Ammon's horn (tissue), 1 donor: ENCODE measurements at regions not wholly inside any gene's neighbourhood (a gene's known extent, or its start where the extent isn't known, plus 50 kb on each side); places are given as distances from the start of the nearest gene placed in this dataset.
A peak's percentile ranks its signal among the peaks of the same experiment; 100 is the strongest.

Experiments used
- DNase-seq: peaks from one replicate; pipeline ENCODE4 v3.0.0-alpha.2; 2016; ENCODE audit warnings: low spot score

DNA sequence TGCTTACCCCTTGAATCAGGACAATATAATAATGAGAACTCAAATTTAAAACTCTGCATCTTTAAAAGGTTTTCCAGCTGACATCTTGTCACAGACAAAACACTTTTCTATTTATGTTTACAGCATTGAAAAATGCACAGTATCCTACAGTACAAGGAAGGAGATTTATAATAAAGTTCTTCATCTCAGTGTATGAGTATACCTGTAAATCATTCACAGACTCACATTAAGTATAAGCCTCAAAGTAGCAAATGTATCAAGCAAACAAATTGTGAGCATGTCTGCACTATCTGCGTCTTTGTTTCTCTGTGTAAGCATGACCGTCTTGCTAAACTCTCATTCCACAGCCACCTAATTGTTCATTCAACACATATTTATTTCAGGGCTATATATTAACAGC lies 52.8 kb downstream of the PPP1R2C start:
- no peak for DNase-seq

DNA sequence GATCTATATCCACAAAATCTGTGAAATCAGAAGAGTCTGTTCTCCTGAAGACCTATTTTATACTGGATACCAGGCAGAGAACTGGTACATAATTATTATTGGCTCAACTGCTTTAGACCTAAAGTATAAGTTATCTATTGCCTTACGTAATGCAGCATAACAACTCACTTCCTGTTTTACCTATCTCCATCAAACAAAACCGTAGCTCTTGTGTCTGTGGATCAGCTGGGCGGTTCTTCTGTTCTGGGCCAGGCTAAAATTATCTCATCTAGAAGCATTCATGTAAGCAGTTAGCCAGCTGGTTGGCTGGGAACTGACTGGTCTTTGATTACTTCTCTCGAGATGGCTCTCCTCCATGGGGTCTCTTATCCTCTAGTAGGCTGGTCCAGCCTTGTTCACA lies 57.8 kb downstream of the PPP1R2C start:
- no peak for DNase-seq

DNA sequence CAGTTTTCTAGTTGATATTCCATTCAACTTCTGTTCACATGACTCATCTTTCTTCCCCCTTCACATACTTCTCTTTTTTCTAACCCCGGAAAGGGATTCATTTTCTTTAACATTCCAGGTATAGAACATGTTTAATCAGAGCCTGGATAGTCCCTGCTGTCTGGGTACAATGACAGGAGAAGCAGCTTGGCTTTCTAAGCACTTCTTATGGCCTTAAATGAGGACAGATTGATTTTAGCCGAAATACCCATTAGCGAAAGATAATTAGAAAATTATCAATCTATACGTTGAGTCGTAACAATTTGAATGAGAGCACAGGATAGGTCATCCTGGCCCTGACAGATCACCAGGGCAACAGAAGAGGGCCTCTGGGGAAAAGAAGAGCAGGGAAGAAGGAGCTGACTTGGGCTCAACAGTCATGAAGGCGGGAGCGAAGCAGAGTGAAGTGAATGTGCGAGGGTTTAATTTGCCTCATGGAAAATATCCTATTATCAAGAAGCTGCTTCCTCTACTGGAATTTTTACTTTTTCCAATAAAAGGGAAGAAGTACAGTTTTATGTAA lies 62.2 kb downstream of the PPP1R2C start:
- DNase-seq: no peak

DNA sequence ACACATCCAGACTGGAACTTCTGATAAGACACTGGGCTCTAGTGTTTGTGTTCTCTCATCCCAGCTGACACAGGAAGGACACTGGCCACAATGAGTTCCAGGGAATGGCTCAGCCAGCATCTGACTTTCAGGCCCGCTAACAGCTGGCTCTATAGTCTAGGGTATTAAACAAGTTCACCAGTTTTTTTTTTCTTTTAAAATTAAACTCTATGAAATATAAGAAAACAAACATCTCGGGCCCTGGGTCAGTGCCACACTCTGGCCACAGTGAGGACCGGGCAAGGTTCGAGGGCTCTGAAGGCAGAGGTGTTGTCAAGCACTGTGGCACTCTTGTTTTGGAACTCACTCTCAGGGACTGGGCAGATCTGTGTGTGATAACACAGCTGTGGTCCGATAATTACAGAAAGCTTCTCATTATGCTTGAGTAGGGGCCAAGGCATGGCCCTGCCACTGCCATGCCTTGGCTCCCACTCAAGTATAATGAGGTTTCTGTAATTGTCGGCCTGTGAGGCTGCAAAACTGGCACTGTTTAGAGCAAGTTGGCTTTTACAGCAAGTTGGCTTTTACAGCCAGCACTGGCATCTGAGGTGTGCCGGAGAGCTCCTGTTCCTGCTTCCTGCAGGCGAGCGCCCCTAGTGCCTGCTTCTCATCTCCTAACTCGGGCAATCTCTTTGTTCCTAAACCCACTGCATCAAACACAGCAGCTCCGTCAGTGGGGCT lies 62.8 kb downstream of the PPP1R2C start:
- peak; percentile 86 for DNase-seq

DNA sequence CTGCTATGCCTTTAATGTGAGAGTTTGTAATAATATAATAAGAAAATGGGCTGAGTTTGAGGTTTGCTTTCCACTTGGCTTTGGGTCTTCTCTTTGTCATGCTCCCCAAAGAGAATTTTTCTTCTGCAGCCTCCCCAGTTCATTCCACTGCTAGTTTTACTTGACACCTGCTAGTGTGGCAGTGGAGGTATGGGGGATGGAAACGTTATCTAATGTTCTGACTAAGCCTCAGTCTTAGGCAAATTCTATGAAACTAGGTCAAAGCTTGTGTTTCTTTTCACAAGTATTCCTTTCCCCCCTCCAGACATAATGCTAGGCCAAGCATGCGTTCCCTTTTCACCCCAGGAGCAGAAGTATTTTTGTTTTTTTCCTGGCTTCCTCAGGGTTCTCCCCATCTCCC lies 67.5 kb downstream of the PPP1R2C start:
- no peak for DNase-seq

DNA sequence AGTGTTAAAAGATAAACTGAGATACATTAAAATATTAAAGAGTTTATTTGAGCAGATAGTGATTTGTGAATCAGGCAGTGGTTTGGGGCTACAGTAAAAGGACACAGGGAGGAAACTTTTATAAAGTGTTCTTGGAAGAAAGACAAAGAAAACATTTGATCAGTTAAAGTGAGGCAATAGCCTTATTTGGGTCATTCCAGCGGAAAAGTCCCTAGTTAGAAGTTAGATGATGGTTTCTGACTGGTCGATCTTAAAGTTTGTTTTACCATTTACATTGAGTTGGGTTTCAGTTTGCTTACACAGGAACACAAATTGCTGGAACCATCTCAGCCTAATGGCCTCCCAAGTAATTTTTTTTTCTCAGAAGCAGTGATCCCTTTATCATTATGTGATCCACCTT lies 69.7 kb downstream of the PPP1R2C start:
- no peak for DNase-seq

DNA sequence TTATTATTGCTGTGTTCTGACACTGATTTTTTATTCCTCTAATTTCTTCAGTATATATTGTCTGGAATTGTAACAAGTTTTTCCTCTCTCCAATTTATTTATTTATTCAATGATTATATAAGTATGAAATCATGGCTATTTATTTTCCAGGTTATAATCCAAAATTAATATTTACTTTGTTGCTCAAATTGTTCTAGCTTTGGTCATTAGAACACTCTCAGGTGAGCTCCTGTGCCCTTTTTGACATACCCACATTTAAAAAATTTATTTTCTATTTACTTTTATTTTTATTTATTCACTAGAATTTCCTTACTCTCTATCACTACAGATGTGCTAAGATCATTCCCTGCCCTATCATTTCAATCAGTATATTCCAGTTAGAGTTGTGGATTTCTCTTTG lies 70.2 kb downstream of the PPP1R2C start:
- DNase-seq: no peak

DNA sequence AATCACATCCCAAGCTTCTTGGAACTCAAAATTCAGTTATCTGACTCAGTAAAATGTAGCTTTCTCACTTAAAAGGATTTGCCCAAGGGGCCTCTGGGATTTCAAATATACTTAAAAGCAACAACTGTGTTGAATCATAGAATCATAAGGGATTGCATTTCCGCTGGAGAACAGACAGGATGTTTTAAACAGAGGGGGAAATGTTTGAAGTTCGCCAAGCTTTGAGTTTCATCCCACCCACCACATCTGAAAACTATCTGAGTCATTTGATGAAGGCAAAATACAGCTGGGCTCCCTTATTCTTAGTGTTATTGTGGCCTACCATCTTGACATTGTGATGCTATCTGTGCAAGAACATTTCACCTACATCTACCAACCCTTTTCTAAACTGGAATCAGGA lies 73.5 kb downstream of the PPP1R2C start:
- DNase-seq: no peak

DNA sequence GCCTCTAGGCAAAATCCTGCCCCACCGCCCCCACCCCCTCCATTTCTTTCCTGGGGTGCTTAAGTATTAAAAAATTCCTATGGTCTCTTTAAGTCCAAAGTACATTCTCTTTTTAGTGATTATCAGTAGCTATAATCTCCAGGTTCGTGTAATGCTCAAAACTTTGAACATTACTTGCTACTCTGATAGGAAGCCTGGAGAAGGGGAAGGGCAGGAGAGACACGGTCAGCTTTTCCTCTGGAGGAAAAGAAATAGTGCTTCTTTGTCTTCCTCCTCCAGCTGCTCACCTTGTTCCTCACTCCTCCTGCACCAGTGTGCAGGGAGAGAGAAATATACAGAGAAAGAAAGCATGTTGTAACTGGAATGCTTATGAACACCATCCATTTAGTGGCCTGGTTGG lies 80.4 kb downstream of the PPP1R2C start:
- DNase-seq: no peak

DNA sequence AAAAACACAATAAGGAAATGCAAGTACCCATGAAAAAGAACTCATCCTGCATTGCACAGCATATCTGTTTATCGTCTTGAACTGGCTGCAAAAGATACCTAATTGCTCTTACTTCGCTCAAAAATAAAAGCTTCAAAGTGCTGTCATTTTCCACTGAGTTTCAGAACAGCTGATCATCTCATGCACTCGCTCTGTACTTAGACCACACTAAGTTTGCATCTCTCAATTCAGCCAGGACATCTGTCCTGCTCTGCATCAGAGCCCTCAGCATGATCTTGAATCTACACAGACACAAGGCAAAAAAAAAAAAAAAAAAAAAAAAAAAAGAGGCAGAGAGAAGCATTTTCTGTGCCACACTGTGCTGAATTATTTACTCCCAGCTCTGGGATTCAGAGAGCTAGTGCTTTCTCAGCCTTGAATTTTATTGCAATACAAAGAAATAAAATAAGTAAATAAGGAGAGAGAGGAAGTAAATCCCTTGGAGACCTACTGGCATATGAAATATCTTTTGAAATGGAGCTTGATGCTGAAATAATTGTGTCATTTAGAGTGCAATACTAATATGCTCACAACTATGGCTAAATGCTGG lies 81.3 kb downstream of the PPP1R2C start:
- no peak for DNase-seq

DNA sequence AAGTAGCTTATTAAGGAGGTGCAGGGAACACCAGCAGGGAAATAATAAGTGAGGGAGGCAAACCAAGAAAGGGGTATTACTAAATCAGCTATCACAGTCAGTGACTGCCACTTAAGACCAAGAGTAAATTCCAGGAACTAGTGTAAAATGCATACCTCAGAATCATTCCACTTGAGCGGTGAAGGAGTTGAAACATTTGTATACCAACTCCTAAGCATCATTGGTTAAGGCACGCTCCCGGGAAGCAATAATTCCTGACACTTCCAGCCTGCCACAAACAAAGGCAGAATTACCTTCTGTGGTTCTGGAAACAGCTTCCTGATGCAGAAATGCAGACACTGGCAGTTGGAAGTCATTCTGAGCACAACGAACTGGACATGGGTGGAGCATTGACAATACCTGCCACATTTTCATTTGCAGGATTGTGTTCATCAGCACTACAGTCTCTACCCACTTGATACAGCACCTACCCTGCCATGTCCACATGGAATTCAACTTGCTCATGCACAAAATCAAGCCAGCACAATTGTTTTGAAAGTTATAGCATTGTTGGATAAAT lies 82.1 kb downstream of the PPP1R2C start:
- no peak for DNase-seq

DNA sequence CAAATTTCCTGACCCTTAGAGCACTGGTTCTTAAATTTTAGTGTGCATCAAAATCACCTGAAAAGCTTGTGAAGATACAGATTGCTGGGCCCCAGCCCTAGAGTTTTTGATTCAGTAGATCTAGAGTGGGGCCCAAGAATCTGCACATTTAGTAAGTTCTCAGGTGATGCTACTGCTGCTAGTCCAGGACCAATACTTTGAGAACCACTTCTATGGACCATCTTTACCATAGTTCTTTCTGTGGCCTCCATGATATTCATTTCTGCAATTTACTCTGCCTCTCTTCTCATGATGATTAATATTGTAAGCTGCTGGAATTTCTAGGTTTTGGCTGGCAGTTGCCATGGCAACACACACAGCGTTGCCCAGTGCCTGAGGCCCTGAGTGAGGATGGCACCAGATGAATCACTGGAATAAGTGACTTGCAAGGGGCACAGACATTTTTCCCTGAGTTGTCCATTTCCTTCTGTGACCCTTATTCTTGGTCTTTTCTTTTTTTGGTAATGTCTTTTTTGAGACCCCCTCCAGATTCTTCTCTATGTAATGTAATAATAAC lies 83.6 kb downstream of the PPP1R2C start:
- peak; percentile 42 for DNase-seq

DNA sequence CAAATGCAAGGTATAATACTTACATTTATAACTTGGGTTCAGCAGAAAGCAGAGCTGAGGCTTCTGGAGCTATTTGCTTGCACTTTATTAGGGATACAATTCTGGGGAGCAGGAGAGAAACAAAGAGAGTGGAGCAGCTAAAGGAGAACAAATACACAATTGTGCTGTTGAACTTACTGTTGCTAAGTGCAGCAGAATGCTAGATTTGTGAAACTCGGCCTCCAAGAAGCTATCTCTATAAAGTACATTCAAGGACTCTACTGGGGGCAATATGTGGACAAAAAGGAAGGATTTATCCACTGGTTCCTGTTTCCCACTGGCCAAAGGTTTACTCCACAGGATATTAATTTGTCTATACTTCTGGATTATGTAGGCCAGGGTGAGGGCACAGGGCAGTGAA lies 86.8 kb downstream of the PPP1R2C start:
- DNase-seq: peak; percentile 52

DNA sequence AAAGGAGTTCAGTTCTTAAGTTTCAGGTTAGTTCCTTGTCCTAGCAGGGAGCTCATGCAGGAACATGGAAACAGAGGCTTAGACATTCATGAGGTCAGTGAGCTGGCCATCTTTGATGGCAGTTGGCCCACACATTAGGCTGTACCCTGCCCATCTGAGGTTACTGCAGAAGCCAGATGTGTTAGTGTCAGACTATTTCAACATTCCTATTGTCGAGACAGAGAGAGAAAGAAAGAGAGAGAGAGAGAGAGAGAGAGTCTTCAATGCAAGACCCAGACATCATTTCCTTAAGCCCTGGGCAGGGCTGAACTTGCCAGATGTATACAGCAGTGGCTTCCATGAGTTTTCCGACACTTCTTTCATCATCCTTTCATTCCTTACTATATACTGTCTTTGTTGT lies 91.3 kb downstream of the PPP1R2C start:
- no peak for DNase-seq

DNA sequence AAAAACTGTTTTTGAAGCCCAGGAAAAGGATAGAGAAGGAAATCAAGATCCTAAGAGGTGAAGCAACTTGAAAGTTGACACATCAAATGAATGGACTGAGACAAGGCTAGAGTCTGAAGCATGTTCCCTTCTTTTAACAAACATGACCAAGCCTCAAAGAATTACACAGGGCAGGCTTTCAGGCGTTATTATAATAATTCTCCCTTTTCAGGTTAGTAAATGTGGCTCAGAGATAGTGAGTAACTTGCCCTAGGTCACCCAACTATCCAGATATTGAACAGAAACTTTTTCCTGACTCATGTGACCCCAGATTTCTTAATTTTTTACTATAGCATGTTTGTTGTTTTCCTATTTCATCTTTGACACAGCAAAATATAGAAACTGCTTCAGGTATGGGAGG lies 91.7 kb downstream of the PPP1R2C start:
- no peak for DNase-seq

DNA sequence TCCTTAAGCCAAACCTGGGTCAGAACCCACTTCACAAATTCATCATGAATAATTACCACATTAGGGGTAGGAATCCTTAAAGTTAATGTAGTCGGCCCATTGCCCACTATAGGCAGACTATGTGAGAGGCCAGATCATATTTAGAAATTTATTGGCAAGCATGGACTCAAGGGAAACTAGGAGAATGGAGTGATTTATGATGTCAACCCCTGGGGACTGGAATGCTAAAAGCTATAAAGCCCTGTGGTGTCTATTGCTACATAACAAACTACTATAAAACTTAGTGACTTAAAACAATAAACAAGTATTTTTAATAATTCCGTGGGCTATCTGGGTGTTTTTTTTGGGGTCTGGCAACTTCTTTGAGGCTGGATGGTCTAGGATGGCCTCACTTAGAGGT lies 93.9 kb downstream of the PPP1R2C start:
- DNase-seq: no peak

DNA sequence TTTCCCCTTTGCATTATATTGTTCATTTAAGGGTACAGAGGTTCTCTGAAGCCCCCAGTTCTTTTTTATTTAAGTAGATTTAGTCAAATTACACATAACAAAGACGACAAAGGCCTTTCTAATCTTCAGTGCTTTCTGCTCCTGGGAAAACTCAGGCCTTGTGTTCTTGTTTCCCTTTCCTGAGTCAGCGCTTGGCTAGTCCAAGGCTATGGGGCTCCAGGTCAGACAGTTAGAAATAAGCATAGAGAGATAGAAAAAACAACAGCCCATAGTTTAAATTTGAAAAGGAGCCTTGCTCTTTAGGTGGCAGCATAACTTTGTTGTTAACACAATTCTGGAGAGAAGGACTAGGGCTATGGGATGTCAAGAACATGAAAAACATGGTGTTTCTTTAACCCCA lies 97.3 kb downstream of the PPP1R2C start:
- no peak for DNase-seq

DNA sequence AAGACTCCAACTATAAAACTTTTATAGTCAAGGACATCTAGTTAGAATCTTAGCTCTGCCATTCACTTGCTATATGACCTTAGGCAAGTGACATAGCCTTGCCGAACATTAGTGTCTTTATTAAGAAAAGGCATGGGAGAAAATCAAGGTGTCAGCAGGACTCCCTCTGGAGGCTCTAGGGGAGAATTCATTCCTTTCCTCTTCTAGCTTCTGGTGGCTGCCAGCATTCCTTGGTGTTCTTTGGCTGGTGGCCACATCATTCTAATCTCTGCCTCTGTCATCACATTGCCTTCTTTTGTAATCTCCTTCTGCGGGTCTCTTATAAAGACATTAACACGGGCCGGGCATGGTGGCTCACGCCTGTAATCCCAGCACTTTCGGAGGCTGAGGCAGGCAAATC lies 99.8 kb downstream of the PPP1R2C start:
- no peak for DNase-seq

DNA sequence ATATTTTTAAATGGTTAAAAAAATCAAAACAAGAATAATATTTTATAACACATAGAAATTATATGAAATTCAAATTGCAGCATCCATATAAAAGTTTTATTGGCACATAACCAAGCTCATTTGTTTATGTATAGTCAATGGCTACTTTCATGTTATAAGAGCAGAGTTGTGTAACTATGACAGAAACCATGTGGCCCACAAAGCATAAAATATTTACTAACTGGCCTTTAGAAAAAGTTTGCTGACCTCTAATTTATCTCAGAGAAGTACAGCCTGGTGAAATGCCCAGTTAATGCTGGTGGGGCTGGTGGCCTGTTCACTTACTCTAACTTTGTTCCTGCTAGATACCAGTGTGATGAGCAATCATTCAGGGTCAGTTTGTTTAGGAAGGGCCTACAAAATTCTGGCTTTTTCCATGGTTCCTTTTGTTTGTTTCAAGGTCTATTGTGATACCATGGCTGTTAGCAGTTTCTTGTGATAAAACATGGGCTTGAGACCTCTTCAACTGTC lies 104.6 kb downstream of the PPP1R2C start:
- no peak for DNase-seq

DNA sequence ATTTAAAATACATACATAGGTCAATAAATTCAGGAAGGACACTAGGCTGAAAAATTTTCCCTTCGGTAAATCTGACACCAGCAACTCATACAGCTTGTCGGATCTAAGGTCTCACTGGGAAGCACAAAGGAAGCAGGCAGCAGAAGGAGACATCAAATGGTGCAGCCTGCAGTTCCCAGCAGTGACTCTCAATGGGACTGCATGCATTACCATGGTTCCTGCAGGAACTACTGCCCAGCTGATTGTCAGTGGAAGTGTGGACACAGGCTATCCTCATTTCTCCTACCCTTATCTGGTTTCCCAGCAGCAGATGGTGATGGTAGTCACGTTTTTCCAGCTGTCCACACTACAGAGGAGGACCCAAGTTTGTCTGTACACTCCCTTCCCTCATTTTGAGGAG lies 113.3 kb downstream of the PPP1R2C start:
- no peak for DNase-seq

DNA sequence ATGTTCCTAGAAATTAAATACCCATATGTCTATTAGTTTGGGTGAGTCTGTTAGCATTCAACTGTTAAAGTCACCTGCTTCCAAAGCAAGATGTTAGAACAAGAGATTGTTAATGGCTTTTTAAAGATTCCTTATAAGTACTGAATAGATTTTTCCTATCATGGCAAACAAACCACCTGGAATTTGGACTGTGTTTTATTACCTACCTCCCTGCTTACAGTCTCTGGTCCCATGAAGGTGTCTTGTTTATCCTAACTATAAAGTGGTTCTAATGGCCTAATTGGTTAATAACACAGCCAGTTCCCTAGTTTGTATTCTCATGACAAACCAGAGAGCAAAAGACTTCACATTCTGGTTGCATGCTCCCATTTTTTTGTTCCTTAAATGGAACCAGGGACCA lies 149.5 kb downstream of the PPP1R2C start:
- no peak for DNase-seq

DNA sequence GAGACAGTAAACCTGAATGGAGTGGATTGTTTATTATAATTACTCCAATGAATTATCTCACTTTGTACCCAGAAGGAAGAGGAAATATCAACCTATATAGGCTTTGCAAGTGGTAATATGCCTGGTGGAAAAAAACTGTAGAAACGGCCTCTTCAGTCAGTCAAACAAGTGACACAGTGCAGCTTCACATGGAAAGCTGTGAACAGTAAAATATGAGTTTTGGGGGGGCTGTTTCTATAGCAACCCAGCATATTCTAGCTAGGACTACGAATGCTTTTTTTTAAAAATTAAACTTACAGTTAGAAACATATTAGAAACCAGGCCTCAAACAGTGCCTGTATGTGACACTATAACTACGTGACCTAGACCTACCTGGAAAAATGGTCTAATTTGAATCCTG lies 150.1 kb downstream of the PPP1R2C start:
- DNase-seq: no peak

DNA sequence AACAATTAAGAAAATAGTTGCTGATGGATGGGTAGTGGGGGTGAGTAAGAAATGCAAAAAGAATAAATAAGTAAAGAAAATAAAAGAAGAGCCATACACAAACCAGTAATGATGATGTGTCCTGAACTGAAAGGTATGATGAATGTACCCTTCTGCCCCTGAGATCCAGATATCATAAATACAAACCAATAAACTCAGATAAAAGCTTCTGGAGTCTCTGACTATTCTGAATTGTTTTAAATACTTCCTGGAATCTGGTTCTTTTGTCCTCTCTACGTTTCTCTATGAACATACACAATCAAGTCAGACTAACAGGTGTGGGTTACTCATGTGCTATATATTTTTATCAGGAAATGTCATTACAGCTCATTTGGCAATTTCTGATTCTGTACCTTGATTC lies 153.4 kb downstream of the PPP1R2C start:
- DNase-seq: no peak
